GM23338 (cell line): ENCODE measurements at regions not wholly inside any gene's neighbourhood (a gene's known extent, or its start where the extent isn't known, plus 50 kb on each side); places are given as distances from the start of the nearest gene placed in this dataset.

ENCODE experiments used
- ATAC-seq: fragments of 200-7000 bp; cut with Tn5 transposase; 3 replicates; pipeline ENCODE4 v1.9.1; 2020
- DNase-seq: peaks from one replicate; pipeline ENCODE4 v3.0.0-alpha.2; 2015; ENCODE audit warnings: low spot score
- H2AFZ ChIP-seq: fragments of 200-600 bp; sonication (generic); 2 replicates; pipeline ENCODE4 v1.8.0; 2016; ENCODE audit warnings: antibody characterized with exemption, mild to moderate bottlenecking, moderate library complexity
- H3F3A ChIP-seq: fragments of 200-600 bp; sonication (generic); replicated peaks from 2 replicates; pipeline ENCODE4 v1.8.0; 2017; ENCODE audit warnings: antibody characterized with exemption, mixed run types, low read depth
- H3K27ac ChIP-seq: fragments of 200-600 bp; sonication (generic); 2 replicates; pipeline ENCODE4 v1.6.1; 2016; ENCODE audit warnings: low read depth
- H3K27me3 ChIP-seq: fragments of 200-600 bp; sonication (generic); 2 replicates; pipeline ENCODE4 v1.8.0; 2016; ENCODE audit warnings: mild to moderate bottlenecking, mixed run types, moderate library complexity; ENCODE audit not compliant: insufficient read depth
- H3K36me3 ChIP-seq: fragments of 200-600 bp; sonication (generic); 2 replicates; pipeline ENCODE4 v1.8.0; 2016; ENCODE audit warnings: mild to moderate bottlenecking; ENCODE audit not compliant: insufficient read depth
- H3K4me1 ChIP-seq: fragments of 200-600 bp; sonication (generic); 2 replicates; pipeline ENCODE4 v1.8.0; 2016; ENCODE audit warnings: mild to moderate bottlenecking, moderate library complexity; ENCODE audit not compliant: insufficient read depth
- H3K4me2 ChIP-seq: fragments of 200-600 bp; sonication (generic); 2 replicates; pipeline ENCODE4 v1.7.1; 2017; ENCODE audit warnings: mixed run types
- H3K4me3 ChIP-seq: fragments of 200-600 bp; sonication (generic); 2 replicates; pipeline ENCODE4 v1.6.1; 2016; ENCODE audit warnings: mixed run types
- H3K79me2 ChIP-seq: fragments of 200-600 bp; sonication (generic); replicated peaks from 2 replicates; pipeline ENCODE4 v1.8.0; 2017; ENCODE audit warnings: mild to moderate bottlenecking; ENCODE audit not compliant: insufficient read depth
- H3K9me2 ChIP-seq: fragments of 200-600 bp; sonication (generic); 2 replicates; pipeline ENCODE4 v1.8.0; 2017; ENCODE audit not compliant: insufficient read depth
- H4K20me1 ChIP-seq: fragments of 200-600 bp; sonication (generic); replicated peaks from 2 replicates; pipeline ENCODE4 v1.8.0; 2017; ENCODE audit warnings: mild to moderate bottlenecking; ENCODE audit not compliant: insufficient read depth
- H3K27ac Mint-ChIP-seq: 2 replicates; pipeline ENCODE4 v1.8.0; 2020; ENCODE audit warnings: inconsistent platforms, mild to moderate bottlenecking, moderate library complexity, mixed read lengths
- H3K27me3 Mint-ChIP-seq: 3 replicates; pipeline ENCODE4 v1.8.0; 2022; ENCODE audit warnings: low read depth, mild to moderate bottlenecking, moderate library complexity, mixed read lengths, inconsistent platforms; ENCODE audit not compliant: insufficient read depth, poor library complexity
- H3K36me3 Mint-ChIP-seq: 3 replicates; pipeline ENCODE4 v1.8.0; 2021; ENCODE audit warnings: low read depth, mild to moderate bottlenecking, inconsistent platforms, moderate library complexity, mixed read lengths
- H3K4me1 Mint-ChIP-seq: 3 replicates; pipeline ENCODE4 v1.8.0; 2020; ENCODE audit warnings: mild to moderate bottlenecking, inconsistent platforms, mixed read lengths
- H3K4me3 Mint-ChIP-seq: 3 replicates; pipeline ENCODE4 v1.8.0; 2021; ENCODE audit warnings: moderate library complexity, mild to moderate bottlenecking, inconsistent platforms, mixed read lengths
- H3K9me3 Mint-ChIP-seq: 3 replicates; pipeline ENCODE4 v1.8.0; 2020; ENCODE audit warnings: moderate library complexity, mild to moderate bottlenecking, inconsistent platforms, mixed read lengths
- CREB1 ChIP-seq: fragments of 250-450 bp; sonication (Bioruptor Pico); IDR thresholded peaks from 2 replicates; pipeline ENCODE4 v1.5.0; 2020; ENCODE audit warnings: low read depth, mild to moderate bottlenecking, moderate library complexity
- EZH2 ChIP-seq: fragments of 200-600 bp; sonication (generic); IDR thresholded peaks from one replicate; pipeline ENCODE4 v1.8.0; 2017; ENCODE audit warnings: antibody characterized with exemption, mild to moderate bottlenecking, low read depth; ENCODE audit not compliant: unreplicated experiment
- EZH2phosphoT487 ChIP-seq: fragments of 200-600 bp; sonication (generic); IDR thresholded peaks from one replicate; pipeline ENCODE4 v1.8.1; 2018; ENCODE audit warnings: antibody characterized with exemption; ENCODE audit not compliant: unreplicated experiment
- JUNB ChIP-seq: IDR thresholded peaks from one replicate; pipeline ENCODE4 v1.6.1; 2016; ENCODE audit warnings: antibody characterized with exemption; ENCODE audit not compliant: unreplicated experiment
- NANOG ChIP-seq: IDR thresholded peaks from 2 replicates; pipeline ENCODE4 v1.6.1; 2016; ENCODE audit warnings: antibody characterized with exemption, borderline replicate concordance
- POLR2AphosphoS5 ChIP-seq: IDR thresholded peaks from 2 replicates; pipeline ENCODE4 v1.6.1; 2016; ENCODE audit warnings: antibody characterized with exemption, low read depth
- STAT1 ChIP-seq: IDR thresholded peaks from one replicate; pipeline ENCODE4 v1.6.1; 2016; ENCODE audit warnings: antibody characterized with exemption; ENCODE audit not compliant: unreplicated experiment
- ZNF114 ChIP-seq: fragments of 250-450 bp; sonication (Bioruptor Pico); IDR thresholded peaks from 2 replicates; pipeline ENCODE4 v1.5.0; 2020; ENCODE audit warnings: mild to moderate bottlenecking, moderate library complexity
- ZNF331 ChIP-seq: fragments of 250-450 bp; sonication (Bioruptor Pico); IDR thresholded peaks from 2 replicates; pipeline ENCODE4 v1.5.0; 2020; ENCODE audit warnings: low read depth, mild to moderate bottlenecking, moderate library complexity
- TF ChIP-seq, protein P1 (sequence below): IDR thresholded peaks from one replicate; pipeline ENCODE4 v1.6.1; 2018; ENCODE audit warnings: antibody characterized with exemption; ENCODE audit not compliant: unreplicated experiment
- TF ChIP-seq, protein P2 (sequence below), 2 experiments: fragments of 200-600 bp in 1 of 2; sonication (generic) in 1 of 2; conservative IDR thresholded peaks; 2 replicates each; pipeline versions ENCODE4 v1.5.1 to v1.6.1; 2016 to 2017; ENCODE audit warnings: antibody characterized with exemption in 2 of 2, low read depth in 2 of 2, mild to moderate bottlenecking in 2 of 2, moderate library complexity in 1 of 2
- TF ChIP-seq, protein P3 (sequence below): fragments of 250-450 bp; sonication (Bioruptor Pico); IDR thresholded peaks from 2 replicates; pipeline ENCODE4 v1.5.0; 2020; ENCODE audit warnings: mild to moderate bottlenecking, moderate library complexity
- TF ChIP-seq, protein P4 (sequence below): IDR thresholded peaks from 2 replicates; pipeline ENCODE4 v1.6.1; 2016; ENCODE audit warnings: antibody characterized with exemption

DNA sequence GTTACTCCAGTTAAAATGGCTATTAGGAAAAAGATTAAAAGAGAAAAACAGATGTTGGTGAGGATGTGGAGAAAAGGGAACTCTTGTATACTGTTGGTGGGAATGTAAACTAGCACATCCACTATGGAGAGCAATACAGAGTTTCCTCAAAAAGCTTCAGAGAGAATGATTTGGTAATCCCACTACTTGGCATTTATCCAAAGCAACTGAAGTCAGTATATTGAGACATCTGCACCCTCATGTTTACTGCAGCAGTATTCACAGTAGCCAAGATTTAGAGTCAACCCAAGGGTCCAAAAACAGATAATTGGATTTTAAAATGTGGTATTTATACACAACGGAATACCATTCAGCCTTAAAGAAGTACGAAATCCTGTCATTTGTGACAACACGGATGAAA lies 469.5 kb downstream of the QKI start:
- Mint-ChIP-seq H3K36me3 (peaks cover 5% of the 10 kb centered on the region; the same call in 2 of the 3 replicates), H3K27ac (no peak overlapping the region), H3K4me1 (no peaks in the 10 kb centered on the region), H3K4me3 (no peak overlapping the region), H3K27me3 (peaks cover 1% of the 10 kb centered on the region), H3K9me3 (peaks cover 8% of the 10 kb centered on the region; the same call in 2 of the 3 replicates)
- H4K20me1 ChIP-seq = no peaks in the 10 kb centered on the region
- peaks cover 8% of the 10 kb centered on the region for H3K9me2 ChIP-seq
- H3F3A ChIP-seq = no peaks in the 10 kb centered on the region
- no peaks in the 10 kb centered on the region for H3K36me3 ChIP-seq
- no peak overlapping the region for H3K4me3 ChIP-seq
- H3K4me2 ChIP-seq = no peak overlapping the region
- H3K27ac ChIP-seq = no peak overlapping the region
- no peak for ATAC-seq
- no peak for DNase-seq
- no peak overlapping the region for H2AFZ ChIP-seq
- TF ChIP-seq, protein P1, sequence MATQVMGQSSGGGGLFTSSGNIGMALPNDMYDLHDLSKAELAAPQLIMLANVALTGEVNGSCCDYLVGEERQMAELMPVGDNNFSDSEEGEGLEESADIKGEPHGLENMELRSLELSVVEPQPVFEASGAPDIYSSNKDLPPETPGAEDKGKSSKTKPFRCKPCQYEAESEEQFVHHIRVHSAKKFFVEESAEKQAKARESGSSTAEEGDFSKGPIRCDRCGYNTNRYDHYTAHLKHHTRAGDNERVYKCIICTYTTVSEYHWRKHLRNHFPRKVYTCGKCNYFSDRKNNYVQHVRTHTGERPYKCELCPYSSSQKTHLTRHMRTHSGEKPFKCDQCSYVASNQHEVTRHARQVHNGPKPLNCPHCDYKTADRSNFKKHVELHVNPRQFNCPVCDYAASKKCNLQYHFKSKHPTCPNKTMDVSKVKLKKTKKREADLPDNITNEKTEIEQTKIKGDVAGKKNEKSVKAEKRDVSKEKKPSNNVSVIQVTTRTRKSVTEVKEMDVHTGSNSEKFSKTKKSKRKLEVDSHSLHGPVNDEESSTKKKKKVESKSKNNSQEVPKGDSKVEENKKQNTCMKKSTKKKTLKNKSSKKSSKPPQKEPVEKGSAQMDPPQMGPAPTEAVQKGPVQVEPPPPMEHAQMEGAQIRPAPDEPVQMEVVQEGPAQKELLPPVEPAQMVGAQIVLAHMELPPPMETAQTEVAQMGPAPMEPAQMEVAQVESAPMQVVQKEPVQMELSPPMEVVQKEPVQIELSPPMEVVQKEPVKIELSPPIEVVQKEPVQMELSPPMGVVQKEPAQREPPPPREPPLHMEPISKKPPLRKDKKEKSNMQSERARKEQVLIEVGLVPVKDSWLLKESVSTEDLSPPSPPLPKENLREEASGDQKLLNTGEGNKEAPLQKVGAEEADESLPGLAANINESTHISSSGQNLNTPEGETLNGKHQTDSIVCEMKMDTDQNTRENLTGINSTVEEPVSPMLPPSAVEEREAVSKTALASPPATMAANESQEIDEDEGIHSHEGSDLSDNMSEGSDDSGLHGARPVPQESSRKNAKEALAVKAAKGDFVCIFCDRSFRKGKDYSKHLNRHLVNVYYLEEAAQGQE = no peak
- TF ChIP-seq STAT1 (no peak), CREB1 (CRISPR knock-in tag) (no peak), EZH2phosphoT487 (no peak), NANOG (no peak), JUNB (no peak), EZH2 (no peak), ZNF114 (CRISPR knock-in tag) (no peak), ZNF331 (CRISPR knock-in tag) (no peak), POLR2AphosphoS5 (no peak)
- TF ChIP-seq, protein P2, sequence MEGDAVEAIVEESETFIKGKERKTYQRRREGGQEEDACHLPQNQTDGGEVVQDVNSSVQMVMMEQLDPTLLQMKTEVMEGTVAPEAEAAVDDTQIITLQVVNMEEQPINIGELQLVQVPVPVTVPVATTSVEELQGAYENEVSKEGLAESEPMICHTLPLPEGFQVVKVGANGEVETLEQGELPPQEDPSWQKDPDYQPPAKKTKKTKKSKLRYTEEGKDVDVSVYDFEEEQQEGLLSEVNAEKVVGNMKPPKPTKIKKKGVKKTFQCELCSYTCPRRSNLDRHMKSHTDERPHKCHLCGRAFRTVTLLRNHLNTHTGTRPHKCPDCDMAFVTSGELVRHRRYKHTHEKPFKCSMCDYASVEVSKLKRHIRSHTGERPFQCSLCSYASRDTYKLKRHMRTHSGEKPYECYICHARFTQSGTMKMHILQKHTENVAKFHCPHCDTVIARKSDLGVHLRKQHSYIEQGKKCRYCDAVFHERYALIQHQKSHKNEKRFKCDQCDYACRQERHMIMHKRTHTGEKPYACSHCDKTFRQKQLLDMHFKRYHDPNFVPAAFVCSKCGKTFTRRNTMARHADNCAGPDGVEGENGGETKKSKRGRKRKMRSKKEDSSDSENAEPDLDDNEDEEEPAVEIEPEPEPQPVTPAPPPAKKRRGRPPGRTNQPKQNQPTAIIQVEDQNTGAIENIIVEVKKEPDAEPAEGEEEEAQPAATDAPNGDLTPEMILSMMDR (conservative IDR thresholded peaks at IDR 0.05; ENCODE audit: low read depth in 2 of 2) = no peak
- TF ChIP-seq, protein P3, sequence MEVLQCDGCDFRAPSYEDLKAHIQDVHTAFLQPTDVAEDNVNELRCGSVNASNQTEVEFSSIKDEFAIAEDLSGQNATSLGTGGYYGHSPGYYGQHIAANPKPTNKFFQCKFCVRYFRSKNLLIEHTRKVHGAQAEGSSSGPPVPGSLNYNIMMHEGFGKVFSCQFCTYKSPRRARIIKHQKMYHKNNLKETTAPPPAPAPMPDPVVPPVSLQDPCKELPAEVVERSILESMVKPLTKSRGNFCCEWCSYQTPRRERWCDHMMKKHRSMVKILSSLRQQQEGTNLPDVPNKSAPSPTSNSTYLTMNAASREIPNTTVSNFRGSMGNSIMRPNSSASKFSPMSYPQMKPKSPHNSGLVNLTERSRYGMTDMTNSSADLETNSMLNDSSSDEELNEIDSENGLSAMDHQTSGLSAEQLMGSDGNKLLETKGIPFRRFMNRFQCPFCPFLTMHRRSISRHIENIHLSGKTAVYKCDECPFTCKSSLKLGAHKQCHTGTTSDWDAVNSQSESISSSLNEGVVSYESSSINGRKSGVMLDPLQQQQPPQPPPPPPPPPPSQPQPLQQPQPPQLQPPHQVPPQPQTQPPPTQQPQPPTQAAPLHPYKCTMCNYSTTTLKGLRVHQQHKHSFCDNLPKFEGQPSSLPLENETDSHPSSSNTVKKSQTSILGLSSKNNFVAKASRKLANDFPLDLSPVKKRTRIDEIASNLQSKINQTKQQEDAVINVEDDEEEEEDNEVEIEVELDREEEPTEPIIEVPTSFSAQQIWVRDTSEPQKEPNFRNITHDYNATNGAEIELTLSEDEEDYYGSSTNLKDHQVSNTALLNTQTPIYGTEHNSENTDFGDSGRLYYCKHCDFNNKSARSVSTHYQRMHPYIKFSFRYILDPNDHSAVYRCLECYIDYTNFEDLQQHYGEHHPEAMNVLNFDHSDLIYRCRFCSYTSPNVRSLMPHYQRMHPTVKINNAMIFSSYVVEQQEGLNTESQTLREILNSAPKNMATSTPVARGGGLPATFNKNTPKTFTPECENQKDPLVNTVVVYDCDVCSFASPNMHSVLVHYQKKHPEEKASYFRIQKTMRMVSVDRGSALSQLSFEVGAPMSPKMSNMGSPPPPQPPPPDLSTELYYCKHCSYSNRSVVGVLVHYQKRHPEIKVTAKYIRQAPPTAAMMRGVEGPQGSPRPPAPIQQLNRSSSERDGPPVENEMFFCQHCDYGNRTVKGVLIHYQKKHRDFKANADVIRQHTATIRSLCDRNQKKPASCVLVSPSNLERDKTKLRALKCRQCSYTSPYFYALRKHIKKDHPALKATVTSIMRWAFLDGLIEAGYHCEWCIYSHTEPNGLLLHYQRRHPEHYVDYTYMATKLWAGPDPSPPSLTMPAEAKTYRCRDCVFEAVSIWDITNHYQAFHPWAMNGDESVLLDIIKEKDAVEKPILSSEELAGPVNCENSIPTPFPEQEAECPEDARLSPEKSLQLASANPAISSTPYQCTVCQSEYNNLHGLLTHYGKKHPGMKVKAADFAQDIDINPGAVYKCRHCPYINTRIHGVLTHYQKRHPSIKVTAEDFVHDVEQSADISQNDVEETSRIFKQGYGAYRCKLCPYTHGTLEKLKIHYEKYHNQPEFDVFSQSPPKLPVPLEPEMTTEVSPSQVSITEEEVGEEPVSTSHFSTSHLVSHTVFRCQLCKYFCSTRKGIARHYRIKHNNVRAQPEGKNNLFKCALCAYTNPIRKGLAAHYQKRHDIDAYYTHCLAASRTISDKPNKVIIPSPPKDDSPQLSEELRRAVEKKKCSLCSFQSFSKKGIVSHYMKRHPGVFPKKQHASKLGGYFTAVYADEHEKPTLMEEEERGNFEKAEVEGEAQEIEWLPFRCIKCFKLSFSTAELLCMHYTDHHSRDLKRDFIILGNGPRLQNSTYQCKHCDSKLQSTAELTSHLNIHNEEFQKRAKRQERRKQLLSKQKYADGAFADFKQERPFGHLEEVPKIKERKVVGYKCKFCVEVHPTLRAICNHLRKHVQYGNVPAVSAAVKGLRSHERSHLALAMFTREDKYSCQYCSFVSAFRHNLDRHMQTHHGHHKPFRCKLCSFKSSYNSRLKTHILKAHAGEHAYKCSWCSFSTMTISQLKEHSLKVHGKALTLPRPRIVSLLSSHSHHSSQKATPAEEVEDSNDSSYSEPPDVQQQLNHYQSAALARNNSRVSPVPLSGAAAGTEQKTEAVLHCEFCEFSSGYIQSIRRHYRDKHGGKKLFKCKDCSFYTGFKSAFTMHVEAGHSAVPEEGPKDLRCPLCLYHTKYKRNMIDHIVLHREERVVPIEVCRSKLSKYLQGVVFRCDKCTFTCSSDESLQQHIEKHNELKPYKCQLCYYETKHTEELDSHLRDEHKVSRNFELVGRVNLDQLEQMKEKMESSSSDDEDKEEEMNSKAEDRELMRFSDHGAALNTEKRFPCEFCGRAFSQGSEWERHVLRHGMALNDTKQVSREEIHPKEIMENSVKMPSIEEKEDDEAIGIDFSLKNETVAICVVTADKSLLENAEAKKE (CRISPR knock-in tag) = no peak
- TF ChIP-seq, protein P4, sequence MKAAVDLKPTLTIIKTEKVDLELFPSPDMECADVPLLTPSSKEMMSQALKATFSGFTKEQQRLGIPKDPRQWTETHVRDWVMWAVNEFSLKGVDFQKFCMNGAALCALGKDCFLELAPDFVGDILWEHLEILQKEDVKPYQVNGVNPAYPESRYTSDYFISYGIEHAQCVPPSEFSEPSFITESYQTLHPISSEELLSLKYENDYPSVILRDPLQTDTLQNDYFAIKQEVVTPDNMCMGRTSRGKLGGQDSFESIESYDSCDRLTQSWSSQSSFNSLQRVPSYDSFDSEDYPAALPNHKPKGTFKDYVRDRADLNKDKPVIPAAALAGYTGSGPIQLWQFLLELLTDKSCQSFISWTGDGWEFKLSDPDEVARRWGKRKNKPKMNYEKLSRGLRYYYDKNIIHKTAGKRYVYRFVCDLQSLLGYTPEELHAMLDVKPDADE = no peak
- H3K79me2 ChIP-seq = no peaks in the 10 kb centered on the region
- no peaks in the 10 kb centered on the region for H3K27me3 ChIP-seq
- H3K4me1 ChIP-seq = no peaks in the 10 kb centered on the region
